GM12865 (cell line): ENCODE measurements at regions not wholly inside any gene's neighbourhood (a gene's known extent, or its start where the extent isn't known, plus 50 kb on each side); places are given as distances from the start of the nearest gene placed in this dataset.

Experiments used
- DNase-seq: peaks from one replicate; pipeline ENCODE4 v3.0.0; 2010; ENCODE audit warnings: low read depth
- H3K4me3 ChIP-seq: 2 replicates; pipeline ENCODE4 v1.5.1; 2011; ENCODE audit warnings: mild to moderate bottlenecking, low read depth, low read length, control low read depth
- TF ChIP-seq, protein P1 (sequence below): IDR thresholded peaks from 2 replicates; pipeline ENCODE4 v1.5.1; 2011; ENCODE audit warnings: low read length, control low read depth, low read depth, inconsistent platforms; ENCODE audit not compliant: insufficient read depth; ENCODE audit errors: missing control alignments

DNA sequence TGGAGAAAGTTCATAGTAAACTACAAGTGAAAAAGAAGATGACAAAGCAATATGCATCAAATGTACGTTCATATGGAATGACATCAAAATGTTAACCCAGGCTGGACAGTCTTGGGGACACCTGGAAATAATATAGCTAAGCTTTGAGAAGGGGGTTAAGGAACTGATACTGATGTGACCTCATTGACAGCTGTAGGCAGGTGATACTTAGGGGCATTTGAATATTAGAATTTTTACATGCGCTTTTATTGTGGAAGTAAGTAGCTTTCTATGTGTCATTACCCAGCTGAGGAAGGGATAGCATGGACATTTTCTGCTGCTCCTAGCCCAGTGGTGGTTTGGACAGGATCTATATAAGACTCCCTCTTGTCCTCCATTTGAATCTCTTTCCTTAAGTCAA lies 299.7 kb downstream of the CWC27 start:
- H3K4me3 ChIP-seq, result no peak overlapping the region
- TF ChIP-seq, protein P1, sequence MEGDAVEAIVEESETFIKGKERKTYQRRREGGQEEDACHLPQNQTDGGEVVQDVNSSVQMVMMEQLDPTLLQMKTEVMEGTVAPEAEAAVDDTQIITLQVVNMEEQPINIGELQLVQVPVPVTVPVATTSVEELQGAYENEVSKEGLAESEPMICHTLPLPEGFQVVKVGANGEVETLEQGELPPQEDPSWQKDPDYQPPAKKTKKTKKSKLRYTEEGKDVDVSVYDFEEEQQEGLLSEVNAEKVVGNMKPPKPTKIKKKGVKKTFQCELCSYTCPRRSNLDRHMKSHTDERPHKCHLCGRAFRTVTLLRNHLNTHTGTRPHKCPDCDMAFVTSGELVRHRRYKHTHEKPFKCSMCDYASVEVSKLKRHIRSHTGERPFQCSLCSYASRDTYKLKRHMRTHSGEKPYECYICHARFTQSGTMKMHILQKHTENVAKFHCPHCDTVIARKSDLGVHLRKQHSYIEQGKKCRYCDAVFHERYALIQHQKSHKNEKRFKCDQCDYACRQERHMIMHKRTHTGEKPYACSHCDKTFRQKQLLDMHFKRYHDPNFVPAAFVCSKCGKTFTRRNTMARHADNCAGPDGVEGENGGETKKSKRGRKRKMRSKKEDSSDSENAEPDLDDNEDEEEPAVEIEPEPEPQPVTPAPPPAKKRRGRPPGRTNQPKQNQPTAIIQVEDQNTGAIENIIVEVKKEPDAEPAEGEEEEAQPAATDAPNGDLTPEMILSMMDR, result no peak
- DNase-seq, result no peak

DNA sequence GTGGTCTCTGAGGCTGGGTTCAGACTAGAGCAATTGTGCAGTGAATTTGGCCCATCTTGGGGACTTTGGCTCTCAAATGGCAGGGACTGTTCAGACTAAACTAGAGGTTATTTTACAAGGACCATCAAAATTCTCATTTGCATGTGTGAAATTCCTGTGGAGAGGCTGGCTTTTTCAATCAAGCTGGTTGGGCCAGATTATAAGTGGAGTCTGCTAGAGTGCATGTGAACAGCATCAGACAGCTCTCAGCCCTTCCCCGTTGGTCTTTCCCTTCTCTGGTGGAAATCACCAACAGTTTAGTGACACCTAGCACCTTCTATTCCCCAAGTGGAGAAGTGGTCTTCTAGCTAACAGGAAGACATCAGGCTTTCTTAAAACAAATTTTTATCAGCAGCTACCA lies 301.3 kb downstream of the CWC27 start:
- DNase-seq, result peak; percentile 59
- no peak overlapping the region for H3K4me3 ChIP-seq
- TF ChIP-seq, protein P1, result no peak

DNA sequence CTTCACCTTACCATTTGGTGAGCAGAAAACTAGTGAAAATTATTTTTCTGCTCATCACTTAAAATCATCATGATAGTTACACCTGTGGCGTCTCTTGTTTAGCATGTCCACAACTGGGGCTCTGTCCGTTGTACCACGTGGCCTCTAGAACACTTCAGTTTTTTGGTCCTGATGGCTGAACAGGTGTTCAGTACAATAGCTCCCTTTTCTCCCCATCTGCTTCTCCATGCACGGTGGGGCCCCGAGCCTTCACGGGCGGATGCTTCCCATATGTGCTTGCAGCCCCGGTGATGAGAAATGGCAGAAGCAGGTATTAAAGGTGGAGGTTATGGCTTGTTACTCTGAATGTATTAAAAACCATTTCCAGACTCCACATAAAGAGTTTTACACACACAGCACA lies 304.1 kb downstream of the CWC27 start:
- DNase-seq, result no peak
- H3K4me3 ChIP-seq, result no peak overlapping the region
- TF ChIP-seq, protein P1, result no peak

DNA sequence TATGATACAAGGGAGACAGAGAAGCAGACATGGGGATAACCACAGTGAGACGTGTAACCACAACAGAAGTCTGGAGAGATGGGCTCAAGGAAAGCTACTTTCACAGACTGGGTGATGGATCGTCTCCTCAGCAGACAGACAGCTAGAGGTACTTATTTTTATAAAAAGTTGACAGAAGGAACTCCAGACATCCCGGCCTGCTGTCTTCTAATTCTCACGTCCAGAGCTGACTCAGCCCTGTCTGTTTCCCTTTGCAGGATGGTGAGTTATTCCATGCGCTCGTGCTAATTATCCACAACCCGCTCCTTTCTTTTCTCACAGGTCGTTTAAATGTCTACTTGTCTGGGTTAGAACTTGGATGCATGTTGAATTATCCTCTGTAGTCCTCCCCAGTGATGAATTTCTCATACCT lies 304.5 kb downstream of the CWC27 start:
- DNase-seq, result no peak

DNA sequence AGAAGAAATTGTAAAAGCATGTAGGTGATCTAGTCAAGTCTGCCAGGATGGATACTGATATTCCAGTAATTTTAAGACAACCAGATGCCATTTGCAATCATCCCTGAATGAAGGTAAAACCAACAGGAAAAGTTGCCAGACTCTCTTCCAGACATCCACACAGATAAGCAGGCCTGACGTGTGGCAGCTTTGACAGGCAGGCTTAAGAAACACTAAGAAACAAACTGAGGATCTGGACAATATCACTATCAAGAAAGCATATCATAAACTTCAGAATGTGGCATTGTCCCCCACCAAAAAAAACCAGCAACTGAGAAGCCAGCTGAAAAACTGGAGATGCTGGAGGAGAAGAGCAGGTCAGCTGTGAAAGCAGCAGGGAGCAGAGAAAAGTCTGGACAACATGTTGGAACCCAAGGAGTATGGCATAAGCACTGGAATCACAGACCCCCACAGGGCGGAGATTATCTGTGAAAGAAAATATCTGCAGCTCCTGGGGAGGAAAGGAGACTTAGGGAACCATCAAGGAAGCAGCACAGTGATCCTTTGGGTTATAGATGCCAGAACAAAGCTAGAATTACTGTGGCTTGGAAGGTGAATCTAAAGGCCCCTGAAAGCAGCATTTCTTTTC lies 307.0 kb downstream of the CWC27 start:
- no peak overlapping the region for H3K4me3 ChIP-seq
- TF ChIP-seq, protein P1, result no peak

More for the DNA sequence above, 304.5 kb downstream of the CWC27 start:
- TF ChIP-seq, protein P1, result no peak
- H3K4me3 ChIP-seq, result no peak overlapping the region

DNA sequence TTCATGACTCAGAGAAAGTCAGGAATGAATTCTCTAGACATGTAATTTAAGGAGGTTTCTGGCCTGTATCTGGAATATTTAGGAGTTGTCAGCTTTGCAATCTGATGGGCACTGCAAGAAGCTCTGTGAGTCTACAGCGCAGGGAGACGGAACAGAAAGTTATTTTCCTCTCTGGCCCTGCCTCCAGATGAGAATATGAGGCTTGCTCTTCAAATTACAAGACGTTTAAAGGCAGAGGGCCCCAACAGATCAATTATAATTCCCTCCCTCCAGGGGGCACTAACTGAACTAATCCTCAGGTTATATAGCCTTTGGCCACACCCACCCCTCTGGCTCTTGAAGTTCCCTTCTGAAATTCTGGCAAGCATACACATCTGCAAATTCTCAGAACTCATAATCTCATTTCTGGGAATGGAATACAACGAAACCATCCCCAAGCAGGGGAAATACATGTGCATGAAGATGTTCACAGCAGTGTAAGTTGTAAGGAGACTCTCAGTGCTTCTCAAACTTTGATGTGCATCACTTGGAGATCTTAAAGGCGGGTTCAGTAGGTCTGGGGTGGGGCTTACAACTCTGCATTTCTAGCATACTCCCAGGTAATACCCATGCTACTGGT lies 307.6 kb downstream of the CWC27 start:
- TF ChIP-seq, protein P1, result peak; percentile 40
- DNase-seq, result peak; percentile 84
- H3K4me3 ChIP-seq, result no peak overlapping the region

More for the DNA sequence above, 307.0 kb downstream of the CWC27 start:
- DNase-seq, result no peak

DNA sequence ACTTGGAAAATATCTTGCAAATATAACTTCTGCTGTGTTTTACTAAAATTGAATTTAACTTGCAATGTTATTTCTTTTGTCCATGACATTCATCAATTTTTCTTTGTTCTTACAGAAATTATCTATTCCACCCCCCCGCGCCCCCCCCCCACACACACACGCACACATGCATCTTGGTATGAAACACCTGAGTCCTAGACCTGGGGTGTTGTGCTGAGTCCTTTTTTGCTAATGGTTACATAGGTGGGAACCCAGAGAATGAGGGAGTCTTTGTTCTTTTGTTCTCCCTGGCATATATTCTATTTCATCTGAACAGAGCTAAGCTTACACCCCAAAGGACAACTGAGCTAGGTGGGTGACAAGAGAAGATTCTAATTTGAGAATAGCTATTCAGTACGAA lies 308.9 kb downstream of the CWC27 start:
- no peak overlapping the region for H3K4me3 ChIP-seq
- TF ChIP-seq, protein P1, result no peak
- no peak for DNase-seq
